HG03378 (cell line): ENCODE measurements at regions not wholly inside any gene's neighbourhood (a gene's known extent, or its start where the extent isn't known, plus 50 kb on each side); places are given as distances from the start of the nearest gene placed in this dataset.
"Not testable (repeated sequence)": the region's sequence is repeated elsewhere in the genome, so short reads cannot be mapped to it uniquely, and the experiment has no call there.

Source experiments
- ATAC-seq: cut with Tn5 transposase; IDR thresholded peaks from one replicate; pipeline ENCODE4 v1.9.1; 2021; ENCODE audit warnings: mild to moderate bottlenecking, moderate library complexity; ENCODE audit not compliant: unreplicated experiment

GRCh38 chr1:187689129-187689528, 860.4 kb downstream of the PLA2G4A start:
- ATAC-seq = no peak

GRCh38 chr1:187691439-187691838, 862.7 kb downstream of the PLA2G4A start:
- no peak for ATAC-seq

- ATAC-seq = no peak
These were observed 864.0 kb downstream of the PLA2G4A start for GRCh38 chr1:187692799-187693198.

- no peak for ATAC-seq
These were observed 867.3 kb downstream of the PLA2G4A start for GRCh38 chr1:187696073-187696472.

GRCh38 chr1:187703138-187704130, 874.7 kb downstream of the PLA2G4A start:
- not testable (repeated sequence) for ATAC-seq

GRCh38 chr1:187714470-187714869, 885.7 kb downstream of the PLA2G4A start:
- ATAC-seq = no peak

- ATAC-seq = no peak
These were observed 886.7 kb downstream of the PLA2G4A start for GRCh38 chr1:187715483-187715882.

GRCh38 chr1:187716160-187716559, 887.4 kb downstream of the PLA2G4A start:
- no peak for ATAC-seq

- ATAC-seq = no peak
These were observed 889.8 kb downstream of the PLA2G4A start for GRCh38 chr1:187718527-187718926.

GRCh38 chr1:187721216-187721615, 892.5 kb downstream of the PLA2G4A start:
- no peak for ATAC-seq

- ATAC-seq = no peak
These were observed 896.5 kb downstream of the PLA2G4A start for GRCh38 chr1:187725216-187725615.

- no peak for ATAC-seq
These were observed 904.5 kb downstream of the PLA2G4A start for GRCh38 chr1:187733232-187733631.

GRCh38 chr1:187734427-187734826, 905.7 kb downstream of the PLA2G4A start:
- no peak for ATAC-seq

GRCh38 chr1:187744665-187745064, 915.9 kb downstream of the PLA2G4A start:
- peak; percentile 92 for ATAC-seq

- ATAC-seq = no peak
These were observed 926.8 kb downstream of the PLA2G4A start for GRCh38 chr1:187755536-187755935.

- not testable (repeated sequence) for ATAC-seq
These were observed 927.9 kb downstream of the PLA2G4A start for GRCh38 chr1:187756684-187757083.

GRCh38 chr1:187759825-187760333, 931.1 kb downstream of the PLA2G4A start:
- no peak for ATAC-seq

- no peak for ATAC-seq
These were observed 933.4 kb downstream of the PLA2G4A start for GRCh38 chr1:187762118-187762517.

GRCh38 chr1:187763465-187763864, 934.7 kb downstream of the PLA2G4A start:
- no peak for ATAC-seq

GRCh38 chr1:187763976-187764375, 935.2 kb downstream of the PLA2G4A start:
- no peak for ATAC-seq

- no peak for ATAC-seq
These were observed 942.6 kb downstream of the PLA2G4A start for GRCh38 chr1:187771396-187771795.

GRCh38 chr1:187773168-187773567, 944.4 kb downstream of the PLA2G4A start:
- ATAC-seq = no peak
